WTC11 (cell line): ENCODE measurements at regions not wholly inside any gene's neighbourhood (a gene's known extent, or its start where the extent isn't known, plus 50 kb on each side); places are given as distances from the start of the nearest gene placed in this dataset.

Experiments
- ATAC-seq: fragments of 200-7000 bp; cut with Tn5 transposase; 2 replicates; pipeline ENCODE4 v1.10.0; 2021; ENCODE audit warnings: mild to moderate bottlenecking, moderate library complexity
- CTCF ChIA-PET: fragments of 300-600 bp; sonication (Branson Sonifier 250); formaldehyde crosslinking; loops from one replicate; lab custom pipeline; 2021; ENCODE audit warnings: antibody characterized with exemption; lab: Charles Lee
- POLR2A ChIA-PET: fragments of 350-600 bp; sonication (Branson Sonifier 250); formaldehyde crosslinking; loops from one replicate; lab custom pipeline; 2021; ENCODE audit warnings: antibody characterized with exemption; lab: Charles Lee
- DNase-seq: peaks from one replicate; pipeline ENCODE4 v3.0.0; 2021; ENCODE audit warnings: low spot score
- H3K27ac Mint-ChIP-seq: 2 replicates; pipeline ENCODE4 v1.8.0; 2021; ENCODE audit warnings: mixed read lengths
- H3K27me3 Mint-ChIP-seq: 2 replicates; pipeline ENCODE4 v1.8.0; 2021; ENCODE audit warnings: low read depth, mild to moderate bottlenecking, moderate library complexity, mixed read lengths
- H3K36me3 Mint-ChIP-seq: 2 replicates; pipeline ENCODE4 v1.8.0; 2021; ENCODE audit warnings: mixed read lengths
- H3K4me1 Mint-ChIP-seq: 2 replicates; pipeline ENCODE4 v1.8.0; 2022; ENCODE audit warnings: mixed read lengths
- H3K4me3 Mint-ChIP-seq: 2 replicates; pipeline ENCODE4 v1.8.0; 2021; ENCODE audit warnings: mild to moderate bottlenecking, moderate library complexity, mixed read lengths
- H3K9me3 Mint-ChIP-seq: 2 replicates; pipeline ENCODE4 v1.8.0; 2021; ENCODE audit warnings: mixed read lengths
- ATF1 ChIP-seq: sonication (generic); formaldehyde crosslinking; IDR thresholded peaks from 2 replicates; pipeline ENCODE4 v1.8.1; 2023; ENCODE audit warnings: mild to moderate bottlenecking, moderate library complexity, missing genetic modification reagents
- CBFB ChIP-seq: sonication (generic); formaldehyde crosslinking; IDR thresholded peaks from 2 replicates; pipeline ENCODE4 v1.8.1; 2022; ENCODE audit warnings: mild to moderate bottlenecking, low read depth, missing genetic modification reagents
- CREB1 ChIP-seq: sonication (generic); formaldehyde crosslinking; IDR thresholded peaks from 2 replicates; pipeline ENCODE4 v1.8.0; 2023; ENCODE audit warnings: mild to moderate bottlenecking, missing genetic modification reagents
- FOXP1 ChIP-seq: sonication (generic); formaldehyde crosslinking; IDR thresholded peaks from 2 replicates; pipeline ENCODE4 v1.8.0; 2022; ENCODE audit warnings: missing genetic modification reagents, mild to moderate bottlenecking, moderate library complexity, borderline replicate concordance
- GRHL2 ChIP-seq: fragments of 250-450 bp; sonication (Bioruptor Pico); IDR thresholded peaks from 2 replicates; pipeline ENCODE4 v1.8.0; 2022; ENCODE audit warnings: mild to moderate bottlenecking, moderate library complexity; ENCODE audit not compliant: insufficient replicate concordance, severe bottlenecking
- HMGA2 ChIP-seq: fragments of 250-450 bp; sonication (Bioruptor Pico); IDR thresholded peaks from 2 replicates; pipeline ENCODE4 v1.4.0; 2021; ENCODE audit warnings: mild to moderate bottlenecking, moderate library complexity
- JAZF1 ChIP-seq: fragments of 250-450 bp; sonication (Bioruptor Pico); IDR thresholded peaks from 2 replicates; pipeline ENCODE4 v1.9.0; 2021; ENCODE audit warnings: moderate library complexity, mild to moderate bottlenecking, inconsistent platforms
- MYBL2 ChIP-seq: sonication (generic); formaldehyde crosslinking; IDR thresholded peaks from 2 replicates; pipeline ENCODE4 v1.8.1; 2023; ENCODE audit warnings: mild to moderate bottlenecking, moderate library complexity, missing genetic modification reagents
- NFE2L1 ChIP-seq: sonication (generic); formaldehyde crosslinking; IDR thresholded peaks from 2 replicates; pipeline ENCODE4 v1.8.1; 2023; ENCODE audit warnings: missing genetic modification reagents
- SOX15 ChIP-seq: fragments of 250-450 bp; sonication (Bioruptor Pico); IDR thresholded peaks from 2 replicates; pipeline ENCODE4 v1.9.0; 2021; ENCODE audit warnings: mild to moderate bottlenecking
- TCF7 ChIP-seq: sonication (generic); formaldehyde crosslinking; IDR thresholded peaks from 2 replicates; pipeline ENCODE4 v1.8.0; 2022; ENCODE audit warnings: mild to moderate bottlenecking, low read depth, missing genetic modification reagents, moderate library complexity
- TP53 ChIP-seq: sonication (generic); formaldehyde crosslinking; IDR thresholded peaks from 2 replicates; pipeline ENCODE4 v1.8.1; 2023; ENCODE audit warnings: mild to moderate bottlenecking, missing genetic modification reagents
- ZNF121 ChIP-seq: sonication (generic); formaldehyde crosslinking; IDR thresholded peaks from 2 replicates; pipeline ENCODE4 v1.8.0; 2023; ENCODE audit warnings: missing genetic modification reagents
- ZNF263 ChIP-seq: sonication (generic); formaldehyde crosslinking; IDR thresholded peaks from 2 replicates; pipeline ENCODE4 v1.8.1; 2022; ENCODE audit warnings: low read depth, mild to moderate bottlenecking, moderate library complexity, missing genetic modification reagents
- ZNF396 ChIP-seq: fragments of 250-450 bp; sonication (Bioruptor Pico); IDR thresholded peaks from 2 replicates; pipeline ENCODE4 v1.8.0; 2021; ENCODE audit warnings: mild to moderate bottlenecking, moderate library complexity, borderline replicate concordance
- TF ChIP-seq, protein P1 (sequence below): sonication (generic); formaldehyde crosslinking; IDR thresholded peaks from 2 replicates; pipeline ENCODE4 v1.8.1; 2023; ENCODE audit warnings: mild to moderate bottlenecking, missing genetic modification reagents, borderline replicate concordance
- TF ChIP-seq, protein P2 (sequence below): sonication (generic); formaldehyde crosslinking; IDR thresholded peaks from 2 replicates; pipeline ENCODE4 v1.8.1; 2023; ENCODE audit warnings: mild to moderate bottlenecking, moderate library complexity, missing genetic modification reagents
- TF ChIP-seq, protein P3 (sequence below): sonication (generic); formaldehyde crosslinking; IDR thresholded peaks from 2 replicates; pipeline ENCODE4 v1.8.0; 2022; ENCODE audit warnings: mild to moderate bottlenecking, missing genetic modification reagents
- TF ChIP-seq, protein P4 (sequence below): fragments of 250-450 bp; sonication (Bioruptor Pico); IDR thresholded peaks from 2 replicates; pipeline ENCODE4 v1.9.0; 2021; ENCODE audit warnings: mild to moderate bottlenecking
- TF ChIP-seq, protein P5 (sequence below): sonication (generic); formaldehyde crosslinking; IDR thresholded peaks from 2 replicates; pipeline ENCODE4 v1.8.1; 2022; ENCODE audit warnings: mild to moderate bottlenecking, missing genetic modification reagents, moderate library complexity, borderline replicate concordance
- TF ChIP-seq, protein P6 (sequence below): sonication (generic); formaldehyde crosslinking; IDR thresholded peaks from 2 replicates; pipeline ENCODE4 v1.8.1; 2022; ENCODE audit warnings: low read depth, missing genetic modification reagents, borderline replicate concordance

DNA sequence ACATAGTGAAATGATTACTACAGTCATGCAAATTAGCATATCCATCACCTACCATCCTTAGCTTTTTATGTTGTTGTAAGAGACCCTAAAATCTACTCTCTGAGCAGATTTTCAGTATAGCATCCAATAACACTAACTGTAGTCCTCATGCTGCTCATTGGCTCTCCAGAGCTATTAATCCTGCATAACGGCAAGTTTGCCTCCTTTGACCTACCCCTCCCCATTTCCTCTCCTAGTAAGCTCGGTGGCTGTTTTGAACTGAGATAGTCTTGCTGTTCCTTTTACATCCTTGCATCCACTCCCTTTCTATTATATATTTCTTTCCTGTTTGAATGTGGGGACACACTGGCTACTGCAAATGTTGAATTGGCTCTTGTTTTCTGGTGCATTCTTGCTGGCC is 481.5 kb downstream of the TSN start:
- H3K9me3 Mint-ChIP-seq, result no peaks in the 10 kb centered on the region
- no peaks in the 10 kb centered on the region; the same call in 1 of the 2 replicates for H3K4me1 Mint-ChIP-seq
- H3K27me3 Mint-ChIP-seq, result no peaks in the 10 kb centered on the region
- DNase-seq, result no peak
- no peak overlapping the region for H3K27ac Mint-ChIP-seq
- ChIA-PET CTCF (interaction anchor here (0.7 kb wide), 1 partner anchor 46 kb away, joined by 3 read pairs; no protein-coding TSS in a partner anchor), POLR2A (no interaction called here)
- ATAC-seq, result no peak
- H3K36me3 Mint-ChIP-seq, result no peaks in the 10 kb centered on the region
- no peak overlapping the region for H3K4me3 Mint-ChIP-seq
- TF ChIP-seq NFE2L1 (CRISPR knock-in tag) (no peak), CREB1 (CRISPR knock-in tag) (no peak), TCF7 (CRISPR knock-in tag) (no peak), SOX15 (no peak), ZNF396 (CRISPR knock-in tag) (no peak), ZNF263 (no peak), MYBL2 (CRISPR knock-in tag) (no peak)
- TF ChIP-seq, protein P1, sequence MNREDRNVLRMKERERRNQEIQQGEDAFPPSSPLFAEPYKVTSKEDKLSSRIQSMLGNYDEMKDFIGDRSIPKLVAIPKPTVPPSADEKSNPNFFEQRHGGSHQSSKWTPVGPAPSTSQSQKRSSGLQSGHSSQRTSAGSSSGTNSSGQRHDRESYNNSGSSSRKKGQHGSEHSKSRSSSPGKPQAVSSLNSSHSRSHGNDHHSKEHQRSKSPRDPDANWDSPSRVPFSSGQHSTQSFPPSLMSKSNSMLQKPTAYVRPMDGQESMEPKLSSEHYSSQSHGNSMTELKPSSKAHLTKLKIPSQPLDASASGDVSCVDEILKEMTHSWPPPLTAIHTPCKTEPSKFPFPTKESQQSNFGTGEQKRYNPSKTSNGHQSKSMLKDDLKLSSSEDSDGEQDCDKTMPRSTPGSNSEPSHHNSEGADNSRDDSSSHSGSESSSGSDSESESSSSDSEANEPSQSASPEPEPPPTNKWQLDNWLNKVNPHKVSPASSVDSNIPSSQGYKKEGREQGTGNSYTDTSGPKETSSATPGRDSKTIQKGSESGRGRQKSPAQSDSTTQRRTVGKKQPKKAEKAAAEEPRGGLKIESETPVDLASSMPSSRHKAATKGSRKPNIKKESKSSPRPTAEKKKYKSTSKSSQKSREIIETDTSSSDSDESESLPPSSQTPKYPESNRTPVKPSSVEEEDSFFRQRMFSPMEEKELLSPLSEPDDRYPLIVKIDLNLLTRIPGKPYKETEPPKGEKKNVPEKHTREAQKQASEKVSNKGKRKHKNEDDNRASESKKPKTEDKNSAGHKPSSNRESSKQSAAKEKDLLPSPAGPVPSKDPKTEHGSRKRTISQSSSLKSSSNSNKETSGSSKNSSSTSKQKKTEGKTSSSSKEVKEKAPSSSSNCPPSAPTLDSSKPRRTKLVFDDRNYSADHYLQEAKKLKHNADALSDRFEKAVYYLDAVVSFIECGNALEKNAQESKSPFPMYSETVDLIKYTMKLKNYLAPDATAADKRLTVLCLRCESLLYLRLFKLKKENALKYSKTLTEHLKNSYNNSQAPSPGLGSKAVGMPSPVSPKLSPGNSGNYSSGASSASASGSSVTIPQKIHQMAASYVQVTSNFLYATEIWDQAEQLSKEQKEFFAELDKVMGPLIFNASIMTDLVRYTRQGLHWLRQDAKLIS (CRISPR knock-in tag), result no peak

DNA sequence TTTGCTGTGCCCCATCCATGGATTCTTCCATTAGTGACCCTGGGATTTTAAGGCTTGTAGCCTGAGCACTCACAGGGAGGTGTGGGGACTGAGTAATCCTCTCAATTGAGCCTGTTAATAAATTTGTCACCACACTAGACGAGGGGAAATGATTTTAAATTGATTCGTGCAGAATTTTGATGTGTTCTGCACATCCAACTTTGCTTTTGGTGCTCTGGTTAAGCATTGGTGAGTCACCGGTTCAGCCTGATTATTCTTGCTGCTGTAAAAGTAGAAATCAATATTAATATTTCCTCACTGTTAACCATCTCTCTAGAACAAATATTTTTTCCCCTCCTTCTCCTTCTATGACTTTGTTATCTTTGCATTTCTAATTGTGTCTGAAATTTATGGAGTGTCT is 482.0 kb downstream of the TSN start:
- ATAC-seq (no peak), DNase-seq (no peak)
- Mint-ChIP-seq H3K27ac (no peak overlapping the region), H3K9me3 (no peaks in the 10 kb centered on the region), H3K36me3 (no peaks in the 10 kb centered on the region), H3K27me3 (no peaks in the 10 kb centered on the region), H3K4me3 (no peak overlapping the region)
- POLR2A ChIA-PET, result no interaction called here
- CTCF ChIA-PET, result no interaction called here
- no peak for TF ChIP-seq HMGA2
- TF ChIP-seq CBFB, result no peak
- TF ChIP-seq TP53 (CRISPR knock-in tag), result no peak
- TF ChIP-seq, protein P2, sequence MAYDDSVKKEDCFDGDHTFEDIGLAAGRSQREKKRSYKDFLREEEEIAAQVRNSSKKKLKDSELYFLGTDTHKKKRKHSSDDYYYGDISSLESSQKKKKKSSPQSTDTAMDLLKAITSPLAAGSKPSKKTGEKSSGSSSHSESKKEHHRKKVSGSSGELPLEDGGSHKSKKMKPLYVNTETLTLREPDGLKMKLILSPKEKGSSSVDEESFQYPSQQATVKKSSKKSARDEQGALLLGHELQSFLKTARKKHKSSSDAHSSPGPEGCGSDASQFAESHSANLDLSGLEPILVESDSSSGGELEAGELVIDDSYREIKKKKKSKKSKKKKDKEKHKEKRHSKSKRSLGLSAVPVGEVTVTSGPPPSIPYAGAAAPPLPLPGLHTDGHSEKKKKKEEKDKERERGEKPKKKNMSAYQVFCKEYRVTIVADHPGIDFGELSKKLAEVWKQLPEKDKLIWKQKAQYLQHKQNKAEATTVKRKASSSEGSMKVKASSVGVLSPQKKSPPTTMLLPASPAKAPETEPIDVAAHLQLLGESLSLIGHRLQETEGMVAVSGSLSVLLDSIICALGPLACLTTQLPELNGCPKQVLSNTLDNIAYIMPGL (CRISPR knock-in tag), result no peak
- no peak for TF ChIP-seq GRHL2 (CRISPR knock-in tag)
- TF ChIP-seq, protein P3, sequence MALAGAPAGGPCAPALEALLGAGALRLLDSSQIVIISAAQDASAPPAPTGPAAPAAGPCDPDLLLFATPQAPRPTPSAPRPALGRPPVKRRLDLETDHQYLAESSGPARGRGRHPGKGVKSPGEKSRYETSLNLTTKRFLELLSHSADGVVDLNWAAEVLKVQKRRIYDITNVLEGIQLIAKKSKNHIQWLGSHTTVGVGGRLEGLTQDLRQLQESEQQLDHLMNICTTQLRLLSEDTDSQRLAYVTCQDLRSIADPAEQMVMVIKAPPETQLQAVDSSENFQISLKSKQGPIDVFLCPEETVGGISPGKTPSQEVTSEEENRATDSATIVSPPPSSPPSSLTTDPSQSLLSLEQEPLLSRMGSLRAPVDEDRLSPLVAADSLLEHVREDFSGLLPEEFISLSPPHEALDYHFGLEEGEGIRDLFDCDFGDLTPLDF (CRISPR knock-in tag), result no peak
- no peak for TF ChIP-seq ATF1
- TF ChIP-seq, protein P4, sequence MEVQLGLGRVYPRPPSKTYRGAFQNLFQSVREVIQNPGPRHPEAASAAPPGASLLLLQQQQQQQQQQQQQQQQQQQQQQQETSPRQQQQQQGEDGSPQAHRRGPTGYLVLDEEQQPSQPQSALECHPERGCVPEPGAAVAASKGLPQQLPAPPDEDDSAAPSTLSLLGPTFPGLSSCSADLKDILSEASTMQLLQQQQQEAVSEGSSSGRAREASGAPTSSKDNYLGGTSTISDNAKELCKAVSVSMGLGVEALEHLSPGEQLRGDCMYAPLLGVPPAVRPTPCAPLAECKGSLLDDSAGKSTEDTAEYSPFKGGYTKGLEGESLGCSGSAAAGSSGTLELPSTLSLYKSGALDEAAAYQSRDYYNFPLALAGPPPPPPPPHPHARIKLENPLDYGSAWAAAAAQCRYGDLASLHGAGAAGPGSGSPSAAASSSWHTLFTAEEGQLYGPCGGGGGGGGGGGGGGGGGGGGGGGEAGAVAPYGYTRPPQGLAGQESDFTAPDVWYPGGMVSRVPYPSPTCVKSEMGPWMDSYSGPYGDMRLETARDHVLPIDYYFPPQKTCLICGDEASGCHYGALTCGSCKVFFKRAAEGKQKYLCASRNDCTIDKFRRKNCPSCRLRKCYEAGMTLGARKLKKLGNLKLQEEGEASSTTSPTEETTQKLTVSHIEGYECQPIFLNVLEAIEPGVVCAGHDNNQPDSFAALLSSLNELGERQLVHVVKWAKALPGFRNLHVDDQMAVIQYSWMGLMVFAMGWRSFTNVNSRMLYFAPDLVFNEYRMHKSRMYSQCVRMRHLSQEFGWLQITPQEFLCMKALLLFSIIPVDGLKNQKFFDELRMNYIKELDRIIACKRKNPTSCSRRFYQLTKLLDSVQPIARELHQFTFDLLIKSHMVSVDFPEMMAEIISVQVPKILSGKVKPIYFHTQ (CRISPR knock-in tag), result no peak
- TF ChIP-seq ZNF121 (CRISPR knock-in tag), result no peak
- TF ChIP-seq FOXP1 (CRISPR knock-in tag), result no peak
- TF ChIP-seq ZNF396 (CRISPR knock-in tag), result no peak
- TF ChIP-seq, protein P5, sequence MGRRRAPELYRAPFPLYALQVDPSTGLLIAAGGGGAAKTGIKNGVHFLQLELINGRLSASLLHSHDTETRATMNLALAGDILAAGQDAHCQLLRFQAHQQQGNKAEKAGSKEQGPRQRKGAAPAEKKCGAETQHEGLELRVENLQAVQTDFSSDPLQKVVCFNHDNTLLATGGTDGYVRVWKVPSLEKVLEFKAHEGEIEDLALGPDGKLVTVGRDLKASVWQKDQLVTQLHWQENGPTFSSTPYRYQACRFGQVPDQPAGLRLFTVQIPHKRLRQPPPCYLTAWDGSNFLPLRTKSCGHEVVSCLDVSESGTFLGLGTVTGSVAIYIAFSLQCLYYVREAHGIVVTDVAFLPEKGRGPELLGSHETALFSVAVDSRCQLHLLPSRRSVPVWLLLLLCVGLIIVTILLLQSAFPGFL, result no peak
- TF ChIP-seq JAZF1 (CRISPR knock-in tag), result no peak
- TF ChIP-seq, protein P6, sequence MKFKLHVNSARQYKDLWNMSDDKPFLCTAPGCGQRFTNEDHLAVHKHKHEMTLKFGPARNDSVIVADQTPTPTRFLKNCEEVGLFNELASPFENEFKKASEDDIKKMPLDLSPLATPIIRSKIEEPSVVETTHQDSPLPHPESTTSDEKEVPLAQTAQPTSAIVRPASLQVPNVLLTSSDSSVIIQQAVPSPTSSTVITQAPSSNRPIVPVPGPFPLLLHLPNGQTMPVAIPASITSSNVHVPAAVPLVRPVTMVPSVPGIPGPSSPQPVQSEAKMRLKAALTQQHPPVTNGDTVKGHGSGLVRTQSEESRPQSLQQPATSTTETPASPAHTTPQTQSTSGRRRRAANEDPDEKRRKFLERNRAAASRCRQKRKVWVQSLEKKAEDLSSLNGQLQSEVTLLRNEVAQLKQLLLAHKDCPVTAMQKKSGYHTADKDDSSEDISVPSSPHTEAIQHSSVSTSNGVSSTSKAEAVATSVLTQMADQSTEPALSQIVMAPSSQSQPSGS (CRISPR knock-in tag), result no peak
- TF ChIP-seq, all 79 proteins: peak for 0
- no peaks in the 10 kb centered on the region; the same call in 1 of the 2 replicates for H3K4me1 Mint-ChIP-seq
